ENCODE measurements at regions not wholly inside any gene's neighbourhood (a gene's known extent, or its start where the extent isn't known, plus 50 kb on each side); places are given as distances from the start of the nearest gene placed in this dataset.

GRCh38 chr5:52497133-52497693 is 290.5 kb upstream of the ITGA1 start:
- no peak overlapping the region for H3K27ac Mint-ChIP-seq
- no peaks in the 10 kb centered on the region for H3K4me1 Mint-ChIP-seq (ENCODE audit: low read depth)
- H3K36me3 Mint-ChIP-seq (ENCODE audit: low read depth), result no peaks in the 10 kb centered on the region
- no peaks in the 10 kb centered on the region for H3K9me3 Mint-ChIP-seq
- H3K27me3 Mint-ChIP-seq (ENCODE audit: low read depth), result peaks cover 3% of the 10 kb centered on the region
- H3K4me3 Mint-ChIP-seq, result no peak overlapping the region

GRCh38 chr5:52498607-52499006 is 289.1 kb upstream of the ITGA1 start:
- no peaks in the 10 kb centered on the region for H3K36me3 Mint-ChIP-seq (ENCODE audit: low read depth)

GRCh38 chr5:52502460-52502999 is 285.2 kb upstream of the ITGA1 start:
- no peaks in the 10 kb centered on the region for H3K36me3 Mint-ChIP-seq (ENCODE audit: low read depth)
- no peak overlapping the region for H3K27ac Mint-ChIP-seq
- no peak overlapping the region for H3K4me3 Mint-ChIP-seq
- H3K27me3 Mint-ChIP-seq (ENCODE audit: low read depth), result peaks cover 17% of the 10 kb centered on the region
- no peaks in the 10 kb centered on the region for H3K9me3 Mint-ChIP-seq
- peaks cover 6% of the 10 kb centered on the region for H3K4me1 Mint-ChIP-seq (ENCODE audit: low read depth)

More at GRCh38 chr5:52498607-52499006, 289.1 kb upstream of the ITGA1 start:
- Mint-ChIP-seq H3K4me1 (ENCODE audit: low read depth) (no peaks in the 10 kb centered on the region), H3K9me3 (no peaks in the 10 kb centered on the region), H3K27me3 (ENCODE audit: low read depth) (peaks cover 3% of the 10 kb centered on the region), H3K27ac (no peak overlapping the region), H3K4me3 (no peak overlapping the region)

- Mint-ChIP-seq H3K4me1 (ENCODE audit: low read depth) (peaks cover 6% of the 10 kb centered on the region), H3K4me3 (peak overlapping the region; percentile 3), H3K27ac (no peak overlapping the region), H3K27me3 (ENCODE audit: low read depth) (peaks cover 26% of the 10 kb centered on the region), H3K9me3 (no peaks in the 10 kb centered on the region), H3K36me3 (ENCODE audit: low read depth) (no peaks in the 10 kb centered on the region)
Measured at GRCh38 chr5:52504584-52505240, 283.0 kb upstream of the ITGA1 start.

GRCh38 chr5:52517667-52518066 is 270.0 kb upstream of the ITGA1 start:
- no peaks in the 10 kb centered on the region for H3K36me3 Mint-ChIP-seq (ENCODE audit: low read depth)
- H3K9me3 Mint-ChIP-seq, result no peaks in the 10 kb centered on the region
- no peaks in the 10 kb centered on the region for H3K4me1 Mint-ChIP-seq (ENCODE audit: low read depth)
- no peak overlapping the region for H3K4me3 Mint-ChIP-seq
- peaks cover 8% of the 10 kb centered on the region for H3K27me3 Mint-ChIP-seq (ENCODE audit: low read depth)
- no peak overlapping the region for H3K27ac Mint-ChIP-seq

GRCh38 chr5:52520171-52520570 is 267.5 kb upstream of the ITGA1 start:
- no peak overlapping the region for H3K4me3 Mint-ChIP-seq
- no peaks in the 10 kb centered on the region for H3K36me3 Mint-ChIP-seq (ENCODE audit: low read depth)
- no peaks in the 10 kb centered on the region for H3K9me3 Mint-ChIP-seq
- H3K4me1 Mint-ChIP-seq (ENCODE audit: low read depth), result no peaks in the 10 kb centered on the region
- no peak overlapping the region for H3K27ac Mint-ChIP-seq
- peaks cover 5% of the 10 kb centered on the region for H3K27me3 Mint-ChIP-seq (ENCODE audit: low read depth)

GRCh38 chr5:52521236-52521635 is 266.5 kb upstream of the ITGA1 start:
- H3K4me1 Mint-ChIP-seq (ENCODE audit: low read depth), result no peaks in the 10 kb centered on the region
- no peak overlapping the region for H3K27ac Mint-ChIP-seq
- peaks cover 5% of the 10 kb centered on the region for H3K27me3 Mint-ChIP-seq (ENCODE audit: low read depth)
- H3K36me3 Mint-ChIP-seq (ENCODE audit: low read depth), result no peaks in the 10 kb centered on the region
- H3K4me3 Mint-ChIP-seq, result no peak overlapping the region
- no peaks in the 10 kb centered on the region for H3K9me3 Mint-ChIP-seq

GRCh38 chr5:52523701-52524100 is 264.0 kb upstream of the ITGA1 start:
- H3K4me1 Mint-ChIP-seq (ENCODE audit: low read depth), result no peaks in the 10 kb centered on the region
- no peaks in the 10 kb centered on the region for H3K9me3 Mint-ChIP-seq
- H3K27ac Mint-ChIP-seq, result no peak overlapping the region
- H3K36me3 Mint-ChIP-seq (ENCODE audit: low read depth), result no peaks in the 10 kb centered on the region
- H3K4me3 Mint-ChIP-seq, result no peak overlapping the region
- peaks cover 5% of the 10 kb centered on the region for H3K27me3 Mint-ChIP-seq (ENCODE audit: low read depth)

GRCh38 chr5:52531105-52531504 is 256.6 kb upstream of the ITGA1 start:
- H3K27ac Mint-ChIP-seq, result no peak overlapping the region
- no peaks in the 10 kb centered on the region for H3K4me1 Mint-ChIP-seq (ENCODE audit: low read depth)
- H3K36me3 Mint-ChIP-seq (ENCODE audit: low read depth), result no peaks in the 10 kb centered on the region
- no peaks in the 10 kb centered on the region for H3K27me3 Mint-ChIP-seq (ENCODE audit: low read depth)
- peaks cover 12% of the 10 kb centered on the region for H3K9me3 Mint-ChIP-seq
- H3K4me3 Mint-ChIP-seq, result no peak overlapping the region

GRCh38 chr5:52543594-52543993 is 244.1 kb upstream of the ITGA1 start:
- Mint-ChIP-seq H3K4me1 (ENCODE audit: low read depth) (no peaks in the 10 kb centered on the region), H3K27ac (no peak overlapping the region), H3K4me3 (no peak overlapping the region)

GRCh38 chr5:52544738-52545137 is 243.0 kb upstream of the ITGA1 start:
- Mint-ChIP-seq H3K9me3 (no peaks in the 10 kb centered on the region), H3K36me3 (ENCODE audit: low read depth) (no peaks in the 10 kb centered on the region), H3K4me1 (ENCODE audit: low read depth) (no peaks in the 10 kb centered on the region), H3K27ac (no peak overlapping the region), H3K4me3 (no peak overlapping the region), H3K27me3 (ENCODE audit: low read depth) (no peaks in the 10 kb centered on the region)

More at GRCh38 chr5:52543594-52543993, 244.1 kb upstream of the ITGA1 start:
- no peaks in the 10 kb centered on the region for H3K27me3 Mint-ChIP-seq (ENCODE audit: low read depth)
- no peaks in the 10 kb centered on the region for H3K9me3 Mint-ChIP-seq
- no peaks in the 10 kb centered on the region for H3K36me3 Mint-ChIP-seq (ENCODE audit: low read depth)

- no peak overlapping the region for H3K4me3 Mint-ChIP-seq
- H3K27ac Mint-ChIP-seq, result no peak overlapping the region
- H3K36me3 Mint-ChIP-seq (ENCODE audit: low read depth), result no peaks in the 10 kb centered on the region
- no peaks in the 10 kb centered on the region for H3K9me3 Mint-ChIP-seq
- no peaks in the 10 kb centered on the region for H3K27me3 Mint-ChIP-seq (ENCODE audit: low read depth)
- H3K4me1 Mint-ChIP-seq (ENCODE audit: low read depth), result no peaks in the 10 kb centered on the region
Measured at GRCh38 chr5:52554293-52554692, 233.4 kb upstream of the ITGA1 start.

- H3K9me3 Mint-ChIP-seq, result no peaks in the 10 kb centered on the region
- H3K27ac Mint-ChIP-seq, result no peak overlapping the region
- no peaks in the 10 kb centered on the region for H3K4me1 Mint-ChIP-seq (ENCODE audit: low read depth)
- H3K27me3 Mint-ChIP-seq (ENCODE audit: low read depth), result no peaks in the 10 kb centered on the region
- H3K36me3 Mint-ChIP-seq (ENCODE audit: low read depth), result no peaks in the 10 kb centered on the region
- no peak overlapping the region for H3K4me3 Mint-ChIP-seq
Measured at GRCh38 chr5:52560366-52560765, 227.3 kb upstream of the ITGA1 start.

- no peaks in the 10 kb centered on the region for H3K36me3 Mint-ChIP-seq (ENCODE audit: low read depth)
- H3K4me3 Mint-ChIP-seq, result no peak overlapping the region
- H3K27me3 Mint-ChIP-seq (ENCODE audit: low read depth), result no peaks in the 10 kb centered on the region
- no peaks in the 10 kb centered on the region for H3K4me1 Mint-ChIP-seq (ENCODE audit: low read depth)
- H3K27ac Mint-ChIP-seq, result no peak overlapping the region
- H3K9me3 Mint-ChIP-seq, result no peaks in the 10 kb centered on the region
Measured at GRCh38 chr5:52562473-52562872, 225.2 kb upstream of the ITGA1 start.

- Mint-ChIP-seq H3K27me3 (ENCODE audit: low read depth) (no peaks in the 10 kb centered on the region), H3K36me3 (ENCODE audit: low read depth) (no peaks in the 10 kb centered on the region), H3K9me3 (no peaks in the 10 kb centered on the region), H3K4me1 (ENCODE audit: low read depth) (no peaks in the 10 kb centered on the region), H3K27ac (no peak overlapping the region), H3K4me3 (no peak overlapping the region)
Measured at GRCh38 chr5:52564587-52564986, 223.1 kb upstream of the ITGA1 start.
